Activated naive CD8-positive, alpha-beta T cell treated with anti-CD3 and anti-CD28 coated beads, Interleukin-2, amount 10 ng/mL, durations not matched to agents 7 days and 5 days (primary cell): ENCODE measurements at regions not wholly inside any gene's neighbourhood (a gene's known extent, or its start where the extent isn't known, plus 50 kb on each side); places are given as distances from the start of the nearest gene placed in this dataset.
"Not testable (repeated sequence)": the region's sequence is repeated elsewhere in the genome, so short reads cannot be mapped to it uniquely, and the experiment has no call there.

ENCODE experiments used
- ATAC-seq: fragments of 150-1000 bp; cut with Tn5 transposase; one replicate; pipeline ENCODE4 v1.10.0; 2021; ENCODE audit warnings: low read depth, moderate library complexity
- POLR2A ChIA-PET: fragments of 350-600 bp; sonication (Branson Sonifier 250); formaldehyde crosslinking; loops from one replicate; lab custom pipeline; 2021; ENCODE audit warnings: antibody characterized with exemption; lab: Charles Lee
- DNase-seq: peaks from one replicate; pipeline ENCODE4 v3.0.0; 2021
- H3K27ac Mint-ChIP-seq: one replicate; pipeline ENCODE4 v1.8.0; 2022; ENCODE audit warnings: mild to moderate bottlenecking, mixed read lengths
- H3K27me3 Mint-ChIP-seq: one replicate; pipeline ENCODE4 v1.8.0; 2022; ENCODE audit warnings: mild to moderate bottlenecking, moderate library complexity, mixed read lengths
- H3K36me3 Mint-ChIP-seq: one replicate; pipeline ENCODE4 v1.8.0; 2021; ENCODE audit warnings: mild to moderate bottlenecking, mixed read lengths
- H3K4me1 Mint-ChIP-seq: one replicate; pipeline ENCODE4 v1.8.0; 2021; ENCODE audit warnings: mixed read lengths
- H3K4me3 Mint-ChIP-seq: one replicate; pipeline ENCODE4 v1.8.0; 2022; ENCODE audit warnings: mild to moderate bottlenecking, moderate library complexity, mixed read lengths
- H3K9me3 Mint-ChIP-seq: one replicate; pipeline ENCODE4 v1.8.0; 2021; ENCODE audit warnings: mixed read lengths

GRCh38 chr1:56133522-56134472 lies 445.6 kb downstream of the PLPP3 start:
- ATAC-seq (no peak), DNase-seq (no peak)
- Mint-ChIP-seq H3K27ac (no peak overlapping the region), H3K4me1 (no peaks in the 10 kb centered on the region), H3K36me3 (no peaks in the 10 kb centered on the region), H3K9me3 (peaks cover 1% of the 10 kb centered on the region), H3K27me3 (no peaks in the 10 kb centered on the region), H3K4me3 (no peak overlapping the region)
- POLR2A ChIA-PET, result no interaction called here

GRCh38 chr1:56132520-56132919 lies 446.8 kb downstream of the PLPP3 start:
- no peaks in the 10 kb centered on the region for H3K4me1 Mint-ChIP-seq
- POLR2A ChIA-PET, result no interaction called here
- H3K36me3 Mint-ChIP-seq, result no peaks in the 10 kb centered on the region
- peaks cover 1% of the 10 kb centered on the region for H3K9me3 Mint-ChIP-seq
- no peak for ATAC-seq
- no peak overlapping the region for H3K4me3 Mint-ChIP-seq
- H3K27me3 Mint-ChIP-seq, result no peaks in the 10 kb centered on the region
- no peak overlapping the region for H3K27ac Mint-ChIP-seq
- no peak for DNase-seq

- DNase-seq (no peak), ATAC-seq (no peak)
- Mint-ChIP-seq H3K4me3 (no peak overlapping the region), H3K27ac (no peak overlapping the region), H3K36me3 (no peaks in the 10 kb centered on the region), H3K9me3 (peaks cover 3% of the 10 kb centered on the region), H3K27me3 (no peaks in the 10 kb centered on the region), H3K4me1 (no peaks in the 10 kb centered on the region)
- POLR2A ChIA-PET, result no interaction called here
Measured at GRCh38 chr1:56129837-56130236, 449.5 kb downstream of the PLPP3 start.

GRCh38 chr1:56125316-56125715 lies 454.0 kb downstream of the PLPP3 start:
- POLR2A ChIA-PET, result no interaction called here
- Mint-ChIP-seq H3K9me3 (peaks cover 7% of the 10 kb centered on the region), H3K4me3 (no peak overlapping the region), H3K27me3 (no peaks in the 10 kb centered on the region), H3K4me1 (no peaks in the 10 kb centered on the region), H3K36me3 (no peaks in the 10 kb centered on the region), H3K27ac (no peak overlapping the region)
- no peak for DNase-seq
- no peak for ATAC-seq

GRCh38 chr1:56123826-56124225 lies 455.5 kb downstream of the PLPP3 start:
- no peaks in the 10 kb centered on the region for H3K27me3 Mint-ChIP-seq
- POLR2A ChIA-PET, result no interaction called here
- no peak for DNase-seq
- H3K9me3 Mint-ChIP-seq, result peaks cover 7% of the 10 kb centered on the region
- no peak for ATAC-seq
- no peaks in the 10 kb centered on the region for H3K4me1 Mint-ChIP-seq
- no peak overlapping the region for H3K4me3 Mint-ChIP-seq
- no peak overlapping the region for H3K27ac Mint-ChIP-seq
- H3K36me3 Mint-ChIP-seq, result no peaks in the 10 kb centered on the region

- H3K4me3 Mint-ChIP-seq, result no peak overlapping the region
- no peak for DNase-seq
- H3K27ac Mint-ChIP-seq, result no peak overlapping the region
- POLR2A ChIA-PET, result no interaction called here
- H3K9me3 Mint-ChIP-seq, result peaks cover 7% of the 10 kb centered on the region
- H3K36me3 Mint-ChIP-seq, result no peaks in the 10 kb centered on the region
- H3K27me3 Mint-ChIP-seq, result no peaks in the 10 kb centered on the region
- ATAC-seq, result no peak
- H3K4me1 Mint-ChIP-seq, result no peaks in the 10 kb centered on the region
Measured at GRCh38 chr1:56123421-56123820, 455.9 kb downstream of the PLPP3 start.

GRCh38 chr1:56120021-56120420 lies 459.3 kb downstream of the PLPP3 start:
- POLR2A ChIA-PET, result no interaction called here
- Mint-ChIP-seq H3K4me3 (no peak overlapping the region), H3K27me3 (no peaks in the 10 kb centered on the region), H3K4me1 (no peaks in the 10 kb centered on the region), H3K27ac (no peak overlapping the region), H3K36me3 (no peaks in the 10 kb centered on the region), H3K9me3 (peaks cover 6% of the 10 kb centered on the region)
- DNase-seq (no peak), ATAC-seq (no peak)

GRCh38 chr1:56118676-56119075 lies 460.7 kb downstream of the PLPP3 start:
- H3K27ac Mint-ChIP-seq, H3K9me3 Mint-ChIP-seq, H3K27me3 Mint-ChIP-seq, ATAC-seq, H3K4me1 Mint-ChIP-seq, H3K36me3 Mint-ChIP-seq, H3K4me3 Mint-ChIP-seq, POLR2A ChIA-PET, DNase-seq: not testable (repeated sequence)

GRCh38 chr1:56115701-56116100 lies 463.7 kb downstream of the PLPP3 start:
- no peaks in the 10 kb centered on the region for H3K27me3 Mint-ChIP-seq
- POLR2A ChIA-PET, result no interaction called here
- H3K27ac Mint-ChIP-seq, result no peak overlapping the region
- H3K36me3 Mint-ChIP-seq, result no peaks in the 10 kb centered on the region
- no peak overlapping the region for H3K4me3 Mint-ChIP-seq
- no peak for ATAC-seq
- H3K9me3 Mint-ChIP-seq, result peaks cover 2% of the 10 kb centered on the region
- H3K4me1 Mint-ChIP-seq, result no peaks in the 10 kb centered on the region
- no peak for DNase-seq

- H3K4me3 Mint-ChIP-seq, result no peak overlapping the region
- POLR2A ChIA-PET, result no interaction called here
- no peaks in the 10 kb centered on the region for H3K4me1 Mint-ChIP-seq
- H3K9me3 Mint-ChIP-seq, result peaks cover 2% of the 10 kb centered on the region
- DNase-seq, result no peak
- ATAC-seq, result no peak
- no peak overlapping the region for H3K27ac Mint-ChIP-seq
- no peaks in the 10 kb centered on the region for H3K27me3 Mint-ChIP-seq
- H3K36me3 Mint-ChIP-seq, result no peaks in the 10 kb centered on the region
Measured at GRCh38 chr1:56113679-56114078, 465.7 kb downstream of the PLPP3 start.

- no peaks in the 10 kb centered on the region for H3K36me3 Mint-ChIP-seq
- H3K4me1 Mint-ChIP-seq, result no peaks in the 10 kb centered on the region
- H3K9me3 Mint-ChIP-seq, result peaks cover 6% of the 10 kb centered on the region
- H3K27me3 Mint-ChIP-seq, result peaks cover 2% of the 10 kb centered on the region
- ATAC-seq (no peak), DNase-seq (no peak)
- POLR2A ChIA-PET, result no interaction called here
- no peak overlapping the region for H3K4me3 Mint-ChIP-seq
- H3K27ac Mint-ChIP-seq, result no peak overlapping the region
Measured at GRCh38 chr1:56107275-56107638, 472.1 kb downstream of the PLPP3 start.

- POLR2A ChIA-PET, result no interaction called here
Measured at GRCh38 chr1:56106531-56107274, 472.7 kb downstream of the PLPP3 start.

GRCh38 chr1:56105397-56105796 lies 474.0 kb downstream of the PLPP3 start:
- H3K9me3 Mint-ChIP-seq, result peaks cover 7% of the 10 kb centered on the region
- H3K27me3 Mint-ChIP-seq, result peaks cover 2% of the 10 kb centered on the region
- no peaks in the 10 kb centered on the region for H3K4me1 Mint-ChIP-seq
- no peaks in the 10 kb centered on the region for H3K36me3 Mint-ChIP-seq
- DNase-seq (no peak), ATAC-seq (no peak)
- no peak overlapping the region for H3K4me3 Mint-ChIP-seq
- POLR2A ChIA-PET, result no interaction called here
- H3K27ac Mint-ChIP-seq, result no peak overlapping the region

More at GRCh38 chr1:56106531-56107274, 472.7 kb downstream of the PLPP3 start:
- Mint-ChIP-seq H3K9me3 (peaks cover 7% of the 10 kb centered on the region), H3K4me1 (no peaks in the 10 kb centered on the region), H3K36me3 (no peaks in the 10 kb centered on the region), H3K4me3 (no peak overlapping the region), H3K27me3 (peaks cover 2% of the 10 kb centered on the region), H3K27ac (no peak overlapping the region)
- ATAC-seq (no peak), DNase-seq (no peak)

GRCh38 chr1:56099766-56100265 lies 479.5 kb downstream of the PLPP3 start:
- POLR2A ChIA-PET, result no interaction called here
- Mint-ChIP-seq H3K9me3 (peaks cover 3% of the 10 kb centered on the region), H3K27me3 (no peaks in the 10 kb centered on the region), H3K27ac (no peak overlapping the region), H3K4me1 (no peaks in the 10 kb centered on the region), H3K36me3 (no peaks in the 10 kb centered on the region), H3K4me3 (no peak overlapping the region)
- ATAC-seq (no peak), DNase-seq (no peak)
